ENCODE measurements at regions not wholly inside any gene's neighbourhood (a gene's known extent, or its start where the extent isn't known, plus 50 kb on each side); places are given as distances from the start of the nearest gene placed in this dataset.

- TF ChIP-seq CTCF (conservative IDR thresholded peaks at IDR 0.05 in 1 of 2, IDR thresholded peaks at IDR 0.05 in 1 of 2; ENCODE audit: low read depth in 1 of 2, low read length in 2 of 2) (no peak), EZH2 (IDR thresholded peaks at IDR 0.05; ENCODE audit: low read length, missing control alignments) (no peak)
Observed at GRCh38 chr17:54256401-54256929, 433.7 kb downstream of the KIF2B start.
